Neural cell (in vitro differentiated cells): ENCODE measurements at regions not wholly inside any gene's neighbourhood (a gene's known extent, or its start where the extent isn't known, plus 50 kb on each side); places are given as distances from the start of the nearest gene placed in this dataset.

Experiments used
- EP300 ChIP-seq: fragments of 450-650 bp; conservative IDR thresholded peaks from 2 replicates; pipeline ENCODE4 v1.6.1; 2014; ENCODE audit warnings: antibody characterized with exemption, mild to moderate bottlenecking, moderate library complexity; ENCODE audit not compliant: poor library complexity, severe bottlenecking
- EZH2 ChIP-seq: fragments of 200-600, 300-800 bp; shearing (Covaris generic), sonication (generic); IDR thresholded peaks from 2 replicates; pipeline ENCODE4 v1.6.1; 2014; ENCODE audit warnings: antibody characterized with exemption, low read length, borderline replicate concordance, mild to moderate bottlenecking; ENCODE audit not compliant: insufficient read depth, poor library complexity, severe bottlenecking
- POLR2AphosphoS5 ChIP-seq: IDR thresholded peaks from 2 replicates; pipeline ENCODE4 v1.6.1; 2012
- TAF1 ChIP-seq: IDR thresholded peaks from 2 replicates; pipeline ENCODE4 v1.6.1; 2012; ENCODE audit warnings: low read depth
- TF ChIP-seq, protein P1 (sequence below): fragments of 450-650 bp; IDR thresholded peaks from 2 replicates; pipeline ENCODE4 v1.5.1; 2014; ENCODE audit warnings: antibody characterized with exemption, mild to moderate bottlenecking, moderate library complexity; ENCODE audit not compliant: poor library complexity, severe bottlenecking

DNA sequence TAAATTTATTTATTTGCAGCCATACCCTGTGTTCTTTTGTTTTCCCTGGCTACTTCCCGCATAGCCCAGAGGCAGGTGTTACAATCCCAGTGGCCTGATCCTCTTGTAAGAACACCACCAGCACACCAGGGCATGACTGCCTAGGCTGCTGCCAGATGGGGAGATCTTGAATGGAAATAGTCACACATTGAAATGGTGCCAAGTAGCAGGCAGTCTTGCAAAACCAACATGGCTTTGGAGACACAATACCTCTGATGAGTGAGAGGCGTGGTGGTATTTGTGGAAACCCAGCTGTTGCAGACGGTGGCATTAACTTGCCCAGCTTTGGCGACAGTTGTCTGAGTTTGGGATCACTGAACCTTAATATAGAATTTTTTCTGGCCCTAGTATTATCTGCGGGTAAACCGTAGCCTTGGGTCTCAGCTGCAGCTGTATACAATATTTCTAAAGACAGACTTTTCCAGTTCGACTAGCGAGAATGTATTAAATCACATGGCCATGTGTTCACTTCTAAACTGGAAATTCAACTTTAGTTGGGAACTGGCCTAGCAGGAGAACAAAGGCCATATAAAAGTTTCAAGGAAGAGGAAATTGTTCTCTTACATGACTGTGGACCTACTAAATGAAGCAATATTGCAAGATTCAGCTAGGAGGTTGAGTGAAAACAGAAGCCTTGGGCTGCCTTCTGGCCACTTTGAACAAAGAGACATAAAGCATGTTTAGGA is 277.0 kb downstream of the SMARCA2 start:
- TF ChIP-seq, protein P1, sequence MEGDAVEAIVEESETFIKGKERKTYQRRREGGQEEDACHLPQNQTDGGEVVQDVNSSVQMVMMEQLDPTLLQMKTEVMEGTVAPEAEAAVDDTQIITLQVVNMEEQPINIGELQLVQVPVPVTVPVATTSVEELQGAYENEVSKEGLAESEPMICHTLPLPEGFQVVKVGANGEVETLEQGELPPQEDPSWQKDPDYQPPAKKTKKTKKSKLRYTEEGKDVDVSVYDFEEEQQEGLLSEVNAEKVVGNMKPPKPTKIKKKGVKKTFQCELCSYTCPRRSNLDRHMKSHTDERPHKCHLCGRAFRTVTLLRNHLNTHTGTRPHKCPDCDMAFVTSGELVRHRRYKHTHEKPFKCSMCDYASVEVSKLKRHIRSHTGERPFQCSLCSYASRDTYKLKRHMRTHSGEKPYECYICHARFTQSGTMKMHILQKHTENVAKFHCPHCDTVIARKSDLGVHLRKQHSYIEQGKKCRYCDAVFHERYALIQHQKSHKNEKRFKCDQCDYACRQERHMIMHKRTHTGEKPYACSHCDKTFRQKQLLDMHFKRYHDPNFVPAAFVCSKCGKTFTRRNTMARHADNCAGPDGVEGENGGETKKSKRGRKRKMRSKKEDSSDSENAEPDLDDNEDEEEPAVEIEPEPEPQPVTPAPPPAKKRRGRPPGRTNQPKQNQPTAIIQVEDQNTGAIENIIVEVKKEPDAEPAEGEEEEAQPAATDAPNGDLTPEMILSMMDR = no peak
- TF ChIP-seq EZH2 = no peak
- TF ChIP-seq EP300 = no peak
- TF ChIP-seq POLR2AphosphoS5 = no peak
- TF ChIP-seq TAF1 = no peak
